Central memory CD4-positive, alpha-beta T cell (primary cell): ENCODE measurements at regions not wholly inside any gene's neighbourhood (a gene's known extent, or its start where the extent isn't known, plus 50 kb on each side); places are given as distances from the start of the nearest gene placed in this dataset.
"Not testable (repeated sequence)": the region's sequence is repeated elsewhere in the genome, so short reads cannot be mapped to it uniquely, and the experiment has no call there.

ENCODE experiments used
- DNase-seq: peaks from one replicate; pipeline ENCODE4 v3.0.0; 2022

GRCh38 chr9:78383130-78383529, 86.2 kb downstream of the PSAT1 start:
- DNase-seq: no peak

DNA sequence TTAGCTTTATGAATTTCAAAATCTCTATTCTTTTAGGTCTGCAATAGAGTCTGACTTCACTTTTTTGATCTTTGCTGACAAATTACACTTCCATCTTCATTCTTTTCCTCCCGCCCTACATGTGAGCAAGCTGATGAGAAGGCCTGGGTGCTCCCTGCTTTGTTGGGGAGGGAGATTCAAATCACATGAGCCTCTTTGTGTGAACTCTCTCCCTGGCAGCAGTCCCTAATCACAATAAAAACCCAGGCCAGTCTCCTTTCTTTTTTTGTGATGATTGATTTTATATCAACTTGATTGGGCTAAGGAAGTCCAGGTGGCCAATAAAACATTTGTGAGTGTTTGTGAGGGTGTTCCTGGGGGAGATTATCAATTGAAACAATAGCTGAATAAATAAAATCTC, 89.4 kb downstream of the PSAT1 start:
- no peak for DNase-seq

- no peak for DNase-seq
Measured at GRCh38 chr9:78386773-78387172, 89.8 kb downstream of the PSAT1 start.

DNA sequence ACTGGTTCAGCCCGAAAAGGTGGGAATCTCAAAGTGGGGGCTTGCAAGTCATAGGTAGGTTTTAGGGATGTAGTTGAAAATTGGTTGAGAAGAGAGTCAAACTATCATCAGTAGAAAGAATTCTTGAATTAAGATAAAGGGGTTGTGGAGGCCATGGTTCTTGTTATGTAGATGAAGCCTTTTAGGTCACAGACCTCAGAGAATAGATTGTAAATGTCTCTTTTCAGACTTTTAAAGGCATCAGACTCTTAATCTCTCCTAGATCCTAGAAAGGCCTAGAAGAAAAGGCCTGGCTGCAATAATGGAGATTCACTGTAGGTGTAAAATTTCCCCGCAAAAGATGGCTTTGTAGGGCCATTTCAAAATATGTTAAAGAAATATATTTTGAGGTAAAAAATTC, 96.4 kb downstream of the PSAT1 start:
- DNase-seq: no peak

DNA sequence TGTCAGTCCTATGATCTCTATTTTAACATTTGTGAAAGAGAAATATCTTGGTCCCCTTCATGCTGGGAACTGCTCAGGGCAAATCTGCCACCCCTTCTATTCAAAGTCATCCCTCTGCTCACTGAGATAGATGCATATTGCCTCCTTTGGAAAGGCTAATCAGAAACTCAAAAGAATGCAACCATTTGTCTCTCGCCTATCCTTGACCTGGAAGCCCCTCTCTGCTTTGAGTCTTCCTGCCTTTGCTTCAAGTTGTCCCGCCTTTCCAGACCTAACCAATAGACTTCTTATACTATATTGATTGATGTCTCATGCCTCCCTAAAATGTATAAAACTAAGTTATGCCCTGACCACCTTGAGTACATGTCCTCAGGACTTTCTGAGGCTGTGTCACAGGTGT, 97.0 kb downstream of the PSAT1 start:
- DNase-seq: no peak

- no peak for DNase-seq
Measured at GRCh38 chr9:78396087-78396486, 99.2 kb downstream of the PSAT1 start.

DNA sequence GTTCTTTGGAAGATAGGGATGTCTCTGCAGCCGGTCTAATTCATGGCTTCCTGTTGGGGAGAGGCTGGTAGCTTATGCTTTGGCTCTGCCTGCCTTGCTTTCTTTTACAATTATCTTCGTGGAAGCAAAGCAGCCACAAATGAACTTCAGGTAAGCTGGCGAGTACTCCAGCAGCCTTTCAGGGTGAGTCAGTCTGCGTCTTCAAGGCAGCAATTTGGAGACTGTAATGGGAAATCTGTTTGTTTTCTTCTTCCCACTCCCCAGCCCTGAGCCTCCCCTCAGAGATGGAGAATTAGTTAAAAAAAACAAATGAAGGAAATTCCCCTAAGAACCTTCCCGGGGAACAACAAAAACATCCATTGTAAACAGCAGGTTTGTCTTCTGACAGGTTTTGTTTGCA, 100.1 kb downstream of the PSAT1 start:
- DNase-seq: no peak

GRCh38 chr9:78397454-78397853, 100.5 kb downstream of the PSAT1 start:
- DNase-seq: no peak

DNA sequence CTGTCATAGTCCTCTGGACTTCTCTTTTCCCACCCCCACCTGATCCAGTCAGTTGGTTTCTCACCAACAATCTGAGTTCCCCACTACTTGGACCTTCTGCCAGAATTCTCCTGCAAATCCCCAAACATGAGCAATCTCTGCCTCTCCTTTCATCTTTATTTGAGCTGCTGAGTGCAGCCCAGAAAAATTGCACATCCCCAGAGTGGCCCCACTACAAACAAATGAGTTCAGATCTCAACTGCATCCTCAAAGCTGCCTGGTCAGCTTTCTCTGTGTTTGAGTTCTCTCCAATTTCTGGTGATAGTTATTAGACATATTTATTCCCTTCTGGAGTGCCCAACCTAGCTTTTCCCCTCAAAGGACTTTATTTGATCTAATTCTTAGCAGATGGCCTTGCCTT, 102.2 kb downstream of the PSAT1 start:
- no peak for DNase-seq

DNA sequence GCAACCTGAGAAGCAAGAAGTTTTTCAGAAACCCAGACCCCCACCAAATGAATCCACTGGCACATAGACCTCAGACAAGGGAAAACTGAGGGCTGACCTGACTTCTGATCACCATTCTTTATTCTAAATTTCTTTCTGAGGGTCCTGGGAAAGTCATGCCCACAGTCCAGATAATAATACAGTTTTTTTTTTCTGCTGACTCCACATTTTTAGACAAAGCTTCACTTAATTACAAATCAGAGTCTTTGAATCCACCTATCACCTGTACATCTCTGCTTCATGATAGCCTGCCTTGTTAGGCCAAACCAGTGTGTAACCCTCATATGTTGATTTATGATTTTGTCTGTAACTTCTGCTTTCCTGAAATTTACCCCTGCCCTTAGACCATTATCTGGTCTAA, 103.6 kb downstream of the PSAT1 start:
- no peak for DNase-seq

GRCh38 chr9:78405461-78405860, 108.5 kb downstream of the PSAT1 start:
- no peak for DNase-seq

- no peak for DNase-seq
Measured at GRCh38 chr9:78406146-78406545, 109.2 kb downstream of the PSAT1 start.

- no peak for DNase-seq
Measured at GRCh38 chr9:78406933-78407332, 110.0 kb downstream of the PSAT1 start.

DNA sequence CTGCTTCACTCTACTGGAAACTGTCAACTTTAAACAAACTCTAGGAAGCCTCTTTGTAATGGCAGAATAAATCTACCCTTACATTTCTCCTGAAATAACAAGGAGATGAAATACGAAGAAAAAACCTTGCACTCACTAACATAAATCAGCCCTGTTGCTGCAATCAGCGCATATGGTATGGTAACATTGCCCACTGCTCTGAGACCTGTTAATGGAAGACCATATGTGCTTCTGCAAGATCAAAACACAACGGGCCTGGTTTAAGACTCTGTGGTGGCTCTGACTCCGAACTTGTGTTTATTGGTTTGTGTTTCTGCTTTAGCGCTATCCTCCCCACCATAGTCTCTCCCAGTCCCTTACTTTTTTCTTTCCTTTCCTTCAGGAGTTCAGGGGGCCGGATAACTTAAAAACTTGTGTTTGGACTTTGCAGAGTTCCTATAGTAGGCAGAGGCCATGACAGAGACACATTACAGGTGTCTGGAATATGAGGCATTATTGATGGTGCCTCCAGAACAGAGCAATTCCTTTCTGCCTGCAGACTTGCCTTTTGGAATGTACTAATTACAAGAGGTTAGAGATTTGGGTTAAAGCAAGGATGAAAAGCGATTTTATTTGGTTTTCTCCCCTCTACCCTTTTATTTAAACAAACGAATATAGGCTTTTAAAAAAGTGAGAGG, 110.8 kb downstream of the PSAT1 start:
- DNase-seq: no peak

GRCh38 chr9:78408388-78408787, 111.5 kb downstream of the PSAT1 start:
- DNase-seq: no peak

DNA sequence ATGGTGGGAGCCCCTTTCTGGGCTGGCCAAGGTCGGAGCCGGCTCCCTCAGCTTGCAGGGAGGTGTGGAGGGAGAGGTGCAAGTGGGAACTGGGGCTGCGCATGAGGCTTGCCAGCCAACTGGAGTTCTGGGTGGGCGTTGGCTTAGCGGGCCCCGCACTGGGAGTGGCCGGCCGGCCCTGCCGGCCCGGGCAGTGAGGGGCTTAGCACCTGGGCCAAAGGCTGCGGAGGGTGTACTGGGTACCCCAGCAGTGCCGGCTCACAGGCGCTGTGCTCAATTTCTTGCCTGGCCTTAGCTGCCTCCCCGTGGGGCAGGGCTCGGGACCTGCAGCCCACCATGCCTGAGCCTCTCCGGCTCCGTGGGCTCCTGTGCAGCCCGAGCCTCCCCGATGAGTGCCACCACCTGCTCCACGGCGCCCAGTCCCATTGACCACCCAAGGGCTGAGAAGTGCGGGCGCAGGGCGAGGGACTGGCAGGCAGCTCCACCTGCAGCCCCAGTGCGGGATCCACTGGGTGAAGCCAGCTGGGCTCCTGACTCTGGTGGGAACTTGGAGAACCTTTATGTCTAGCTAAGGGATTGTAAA, 113.1 kb downstream of the PSAT1 start:
- DNase-seq: not testable (repeated sequence)

GRCh38 chr9:78422309-78422708, 125.4 kb downstream of the PSAT1 start:
- no peak for DNase-seq

GRCh38 chr9:78424299-78424698, 127.4 kb downstream of the PSAT1 start:
- DNase-seq: no peak

- DNase-seq: no peak
Measured at GRCh38 chr9:78428640-78429039, 131.7 kb downstream of the PSAT1 start.

DNA sequence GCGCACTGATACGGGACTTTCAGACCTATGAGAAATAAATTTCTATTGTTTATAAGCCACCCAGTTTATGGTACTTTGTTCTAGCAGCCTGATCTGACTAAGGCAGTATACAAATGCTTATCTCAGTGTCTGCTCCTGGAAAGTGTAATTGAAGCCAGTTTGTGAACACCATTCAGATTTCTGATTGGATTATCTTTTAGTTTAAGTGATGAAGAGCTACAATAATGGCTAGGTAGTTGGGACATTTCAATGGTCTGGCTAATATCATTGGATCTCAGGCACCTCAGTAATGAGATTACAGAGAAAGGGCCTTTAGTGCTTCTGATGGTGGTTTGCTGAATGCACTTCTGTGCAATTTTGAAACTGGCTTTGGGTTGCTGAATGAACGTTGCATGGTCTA, 133.5 kb downstream of the PSAT1 start:
- no peak for DNase-seq

DNA sequence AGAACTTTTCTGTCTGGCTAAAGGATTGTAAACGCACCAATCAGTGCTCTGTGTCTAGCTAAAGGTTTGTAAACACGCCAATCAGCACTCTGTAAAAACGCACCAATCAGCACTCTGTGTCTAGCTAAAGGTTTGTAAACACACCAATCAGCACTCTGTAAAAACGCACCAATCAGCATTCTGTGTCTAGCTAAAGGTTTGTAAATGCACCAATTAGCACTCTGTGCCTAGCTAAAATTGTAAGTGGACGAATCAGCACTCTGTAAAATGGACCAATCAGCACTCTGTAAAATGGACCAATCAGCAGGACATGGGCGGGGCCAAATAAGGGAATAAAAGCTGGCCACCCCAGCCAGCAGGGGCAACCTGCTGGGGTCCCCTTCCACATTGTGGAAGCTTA, 134.1 kb downstream of the PSAT1 start:
- not testable (repeated sequence) for DNase-seq

DNA sequence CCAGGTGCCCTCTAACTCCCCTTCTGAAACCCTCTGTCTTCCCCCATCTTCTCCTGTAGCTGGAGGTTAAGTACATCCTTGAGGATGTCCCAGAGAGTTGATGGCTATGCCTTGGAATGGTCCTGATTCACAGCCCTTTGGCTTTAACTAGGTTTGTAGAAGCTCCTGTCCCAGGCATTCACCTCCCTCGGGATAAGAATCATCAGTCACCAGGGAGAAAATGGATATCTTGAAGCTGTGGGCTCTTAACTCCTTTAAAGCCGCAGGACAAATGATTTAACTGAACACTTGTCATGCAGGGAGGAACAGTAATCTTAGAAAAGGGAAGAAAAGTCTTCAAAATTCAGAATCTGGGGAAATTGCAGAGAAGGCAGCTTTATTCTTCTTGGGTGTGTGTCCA, 139.9 kb downstream of the PSAT1 start:
- no peak for DNase-seq

GRCh38 chr9:78437296-78437695, 140.4 kb downstream of the PSAT1 start:
- DNase-seq: no peak

- DNase-seq: no peak
Measured at GRCh38 chr9:78437806-78438205, 140.9 kb downstream of the PSAT1 start.

DNA sequence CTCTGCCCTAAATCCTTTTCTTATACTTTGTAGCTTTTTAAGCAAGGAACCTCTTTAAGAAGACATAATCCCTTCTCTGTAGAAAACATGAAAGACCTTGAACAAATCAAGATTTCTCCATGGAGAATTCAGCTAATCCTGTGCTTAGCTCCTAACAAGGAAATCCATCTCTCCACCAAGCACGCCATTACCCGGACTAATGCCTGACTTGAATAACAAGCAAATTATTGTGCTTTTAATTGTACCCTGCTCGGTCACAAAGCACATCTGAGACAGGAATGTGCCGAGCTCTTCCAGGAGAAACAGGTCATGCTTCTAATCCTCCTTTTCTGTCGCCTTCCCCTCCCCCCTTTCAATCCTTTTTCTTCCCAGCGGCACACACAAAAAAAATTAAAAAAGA, 141.3 kb downstream of the PSAT1 start:
- DNase-seq: no peak
